Activated naive CD4-positive, alpha-beta T cell treated with anti-CD3 and anti-CD28 coated beads, Interleukin-2, amount 50 U/mL, for 72 hours (primary cell): ENCODE measurements at regions not wholly inside any gene's neighbourhood (a gene's known extent, or its start where the extent isn't known, plus 50 kb on each side); places are given as distances from the start of the nearest gene placed in this dataset.
"Not testable (repeated sequence)": the region's sequence is repeated elsewhere in the genome, so short reads cannot be mapped to it uniquely, and the experiment has no call there.

Source experiments
- ATAC-seq, 2 donors: fragments of 150-1000 bp; cut with Tn5 transposase; 2 replicates each; pipeline ENCODE4 v1.10.0; 2021; ENCODE audit warnings: mild to moderate bottlenecking in 2 of 2, moderate library complexity in 2 of 2
- DNase-seq, 2 donors: peaks; one replicate each; pipeline ENCODE4 v3.0.0; 2021 to 2022; ENCODE audit warnings: low spot score in 2 of 2
- H3K27ac Mint-ChIP-seq, 2 donors: one replicate each; pipeline ENCODE4 v1.8.0; 2022; ENCODE audit warnings: mild to moderate bottlenecking in 2 of 2, mixed read lengths in 2 of 2
- H3K36me3 Mint-ChIP-seq, 2 donors: one replicate each; pipeline ENCODE4 v1.8.0; 2022; ENCODE audit warnings: mixed read lengths in 2 of 2
- H3K9me3 Mint-ChIP-seq, 2 donors: one replicate each; pipeline ENCODE4 v1.8.0; 2022; ENCODE audit warnings: mixed read lengths in 2 of 2

DNA sequence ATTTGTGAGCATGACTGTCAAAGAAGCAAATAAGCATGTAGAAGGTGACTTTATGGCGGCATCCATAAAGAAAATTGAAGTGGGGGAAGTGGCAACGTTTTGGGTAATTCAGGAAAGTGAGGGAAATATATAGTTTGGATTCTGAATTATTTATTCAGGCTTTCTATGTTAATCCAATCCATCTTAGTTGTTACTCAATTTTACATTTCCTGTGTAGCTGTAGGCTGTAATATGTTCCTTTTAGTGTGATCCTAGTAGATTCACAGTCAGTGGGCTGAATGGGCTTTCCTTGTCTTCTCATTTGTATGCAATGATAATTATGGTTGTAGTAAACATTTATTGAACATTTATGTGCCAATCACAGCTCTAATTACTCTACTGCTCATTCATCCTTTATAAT is 654.1 kb downstream of the EDEM1 start:
- H3K27ac Mint-ChIP-seq, result no peak overlapping the region
- DNase-seq (no peak), ATAC-seq (no peak)
- H3K36me3 Mint-ChIP-seq, result no peaks in the 10 kb centered on the region
- peaks cover 0 to 3% of the 10 kb centered on the region in 2 donors for H3K9me3 Mint-ChIP-seq

DNA sequence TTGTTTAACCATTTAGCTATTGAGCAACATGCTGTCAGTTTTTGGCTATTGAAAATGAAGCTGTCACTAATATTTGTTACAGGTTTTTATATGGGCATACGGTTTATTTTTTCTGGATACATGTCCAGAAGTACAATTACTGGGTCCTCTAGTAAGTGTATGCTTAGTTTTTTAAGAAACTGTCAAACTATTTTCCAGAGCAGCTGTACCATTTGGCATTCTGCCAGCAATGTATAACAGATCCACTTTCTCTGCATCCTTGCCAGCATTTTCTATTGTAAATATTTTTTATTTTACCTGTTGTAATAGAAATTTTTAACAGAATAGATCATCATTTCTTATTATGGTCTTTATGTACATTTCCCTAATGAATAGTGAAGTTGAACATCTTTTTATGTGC is 658.8 kb downstream of the EDEM1 start:
- no peak for ATAC-seq
- Mint-ChIP-seq H3K9me3 (no peaks in the 10 kb centered on the region), H3K27ac (no peak overlapping the region), H3K36me3 (no peaks in the 10 kb centered on the region)
- DNase-seq, result no peak

DNA sequence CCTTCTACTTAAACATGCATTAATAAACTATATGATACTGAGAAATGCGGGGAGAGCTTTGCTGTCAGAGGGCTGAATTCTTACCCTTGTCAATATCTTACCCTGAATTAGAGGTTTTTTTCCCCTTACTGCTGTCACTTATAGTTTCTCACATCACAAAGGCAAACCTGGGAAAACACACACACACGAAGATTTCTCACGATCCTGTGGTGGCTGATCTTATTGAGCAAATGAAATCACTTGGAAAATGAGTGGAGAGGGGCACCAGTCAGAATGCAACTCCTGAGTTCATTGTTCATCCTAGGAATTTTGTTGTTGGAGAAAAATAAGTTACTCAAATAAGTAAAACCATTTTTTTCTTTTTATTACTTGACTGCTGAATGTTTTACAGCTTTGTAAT is 673.6 kb downstream of the EDEM1 start:
- Mint-ChIP-seq H3K27ac (no peak overlapping the region), H3K36me3 (no peaks in the 10 kb centered on the region), H3K9me3 (no peaks in the 10 kb centered on the region)
- ATAC-seq, result no peak
- DNase-seq, result no peak

DNA sequence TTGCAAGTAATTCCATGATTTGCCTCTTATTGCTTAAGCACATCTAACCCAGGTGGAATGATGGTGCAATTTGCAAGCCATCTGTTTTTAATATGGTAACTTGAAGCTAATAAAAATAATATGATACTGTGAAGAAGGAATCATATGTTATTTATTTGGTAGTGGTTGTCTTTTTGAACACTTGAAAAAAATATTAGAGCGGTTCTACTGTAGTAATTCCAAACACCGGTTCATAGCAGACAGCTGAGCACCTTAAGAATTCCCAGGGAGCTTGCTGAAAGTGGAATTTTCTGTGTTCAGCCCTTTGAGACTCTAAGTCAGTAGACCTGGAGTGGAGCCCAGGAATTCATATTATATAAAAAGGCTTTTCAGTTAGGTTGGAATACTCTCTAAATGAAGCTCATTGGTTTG is 687.4 kb downstream of the EDEM1 start:
- Mint-ChIP-seq H3K9me3 (peaks cover 0 to 5% of the 10 kb centered on the region in 2 donors), H3K36me3 (no peaks in the 10 kb centered on the region), H3K27ac (no peak overlapping the region)
- no peak for ATAC-seq
- no peak for DNase-seq

DNA sequence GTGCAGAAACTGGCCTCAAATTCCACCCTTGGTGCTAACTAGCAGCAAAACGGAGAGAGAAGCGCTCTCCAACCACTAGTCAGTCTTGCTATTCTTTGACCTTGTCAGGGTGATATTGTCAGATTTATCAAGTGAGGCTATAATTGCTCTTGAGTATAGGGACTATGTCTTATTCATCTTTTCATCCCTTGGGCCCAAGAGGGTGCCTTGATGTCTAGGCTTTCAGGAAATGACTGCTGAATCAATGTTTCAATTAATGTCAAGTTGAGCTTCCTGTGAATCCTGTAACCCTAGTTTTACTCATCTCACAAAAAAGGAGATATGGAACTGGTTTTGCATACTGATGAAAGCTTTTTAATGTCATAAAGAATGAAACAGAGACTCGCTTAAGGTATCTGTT is 701.3 kb downstream of the EDEM1 start:
- no peak overlapping the region for H3K27ac Mint-ChIP-seq
- H3K9me3 Mint-ChIP-seq, result peaks cover 8 to 9% of the 10 kb centered on the region in 2 donors
- ATAC-seq (no peak), DNase-seq (no peak)
- no peaks in the 10 kb centered on the region for H3K36me3 Mint-ChIP-seq

DNA sequence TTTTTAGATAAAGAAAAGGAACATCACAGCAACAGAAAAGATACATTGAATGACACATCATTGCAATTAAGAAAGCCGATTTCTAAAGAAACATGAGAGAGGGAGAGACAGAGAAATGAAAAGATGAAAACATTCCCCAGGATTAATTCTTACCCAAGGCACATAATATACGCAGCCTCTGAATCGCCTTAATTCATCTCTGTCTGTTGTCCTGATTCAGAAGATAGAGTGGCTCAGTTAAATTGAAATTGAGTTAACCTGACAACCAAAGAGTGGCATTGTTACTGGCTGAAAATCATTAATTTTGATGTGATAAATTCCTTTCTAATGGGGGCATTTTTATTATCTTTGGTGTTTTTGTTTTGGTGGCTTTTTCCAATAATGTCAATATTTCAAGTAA is 701.9 kb downstream of the EDEM1 start:
- Mint-ChIP-seq H3K9me3 (peaks cover 8 to 9% of the 10 kb centered on the region in 2 donors), H3K36me3 (no peaks in the 10 kb centered on the region), H3K27ac (no peak overlapping the region)
- no peak for DNase-seq
- no peak for ATAC-seq

DNA sequence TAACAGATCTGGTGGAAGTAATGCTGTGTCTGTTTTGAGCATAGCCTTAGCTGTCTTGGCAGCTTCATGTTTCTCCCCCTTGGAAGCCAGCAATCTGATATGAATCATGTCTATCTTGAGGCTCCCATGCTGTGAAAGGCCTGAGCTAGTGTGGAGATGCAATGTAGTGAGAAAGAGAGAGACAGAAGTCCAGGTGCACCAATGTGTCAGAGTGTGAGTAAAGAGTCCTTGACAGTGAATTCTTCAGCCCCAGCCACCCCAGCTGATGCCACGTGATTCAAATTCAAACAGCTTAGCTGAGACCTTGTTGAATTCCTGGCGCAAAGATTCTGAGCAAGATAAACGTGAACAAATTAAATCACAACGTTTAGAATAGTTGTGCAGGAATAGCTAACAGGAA is 704.2 kb downstream of the EDEM1 start:
- no peak for ATAC-seq
- Mint-ChIP-seq H3K36me3 (no peaks in the 10 kb centered on the region), H3K9me3 (peaks cover 8 to 9% of the 10 kb centered on the region in 2 donors), H3K27ac (no peak overlapping the region)
- DNase-seq, result no peak

DNA sequence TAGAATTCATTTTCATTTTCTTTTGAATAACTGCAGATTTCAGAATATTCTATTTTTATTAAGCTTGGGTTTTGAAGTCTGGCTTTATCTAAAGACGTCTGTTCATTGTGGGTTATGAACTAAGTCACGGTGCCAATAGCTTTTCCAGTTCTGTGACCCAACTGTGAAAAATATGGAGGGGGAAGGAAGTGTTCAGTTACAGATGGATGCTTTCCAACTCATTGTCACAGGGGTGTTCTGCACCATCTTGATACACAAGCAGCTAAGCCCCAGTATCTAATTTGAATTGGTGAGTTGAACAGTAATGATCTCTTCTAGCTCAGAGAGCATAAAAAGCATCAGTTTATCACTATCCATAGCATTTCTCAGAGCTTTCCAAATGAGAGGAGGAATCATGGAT is 710.6 kb downstream of the EDEM1 start:
- H3K27ac Mint-ChIP-seq, result no peak overlapping the region
- no peak for DNase-seq
- ATAC-seq, result no peak

DNA sequence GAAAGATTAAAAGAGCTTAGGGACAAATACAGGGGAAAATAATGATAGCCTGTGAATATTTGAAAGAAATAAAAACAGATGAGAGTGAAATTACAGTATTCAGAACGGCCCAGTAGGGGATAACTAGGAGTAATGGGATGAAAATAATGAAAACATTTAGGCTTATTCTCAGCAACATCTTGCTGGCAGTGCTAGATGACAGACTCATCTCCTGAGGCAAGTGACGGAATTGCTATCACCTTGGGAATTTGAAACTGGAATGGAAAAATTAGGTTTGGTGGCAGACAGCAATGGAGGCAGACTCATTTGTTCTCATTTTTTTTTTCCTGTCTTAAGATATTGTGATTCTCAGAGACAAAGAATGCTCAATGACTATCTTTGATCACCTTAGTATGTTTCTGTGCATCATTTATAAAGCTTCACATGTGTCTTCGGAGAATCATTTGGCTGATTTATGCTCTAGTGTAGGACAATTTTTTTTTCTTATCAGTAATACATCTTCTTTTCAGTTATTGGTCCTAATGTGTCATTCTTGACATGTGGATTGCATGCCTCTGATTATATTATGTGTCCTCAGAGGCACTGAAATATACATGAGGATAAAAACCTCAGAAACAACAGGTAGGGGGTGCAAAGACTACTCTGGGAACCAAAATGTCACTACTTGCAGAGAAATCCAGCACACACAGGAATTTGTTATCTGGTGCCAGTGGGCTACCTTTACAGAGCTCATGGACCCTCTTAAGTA is 711.7 kb downstream of the EDEM1 start:
- DNase-seq (no peak), ATAC-seq (no peak)
- Mint-ChIP-seq H3K27ac (no peak overlapping the region), H3K36me3 (no peaks in the 10 kb centered on the region), H3K9me3 (peaks cover 8 to 9% of the 10 kb centered on the region in 2 donors)

More for the DNA sequence above, 710.6 kb downstream of the EDEM1 start:
- Mint-ChIP-seq H3K9me3 (peaks cover 5 to 6% of the 10 kb centered on the region in 2 donors), H3K36me3 (no peaks in the 10 kb centered on the region)

DNA sequence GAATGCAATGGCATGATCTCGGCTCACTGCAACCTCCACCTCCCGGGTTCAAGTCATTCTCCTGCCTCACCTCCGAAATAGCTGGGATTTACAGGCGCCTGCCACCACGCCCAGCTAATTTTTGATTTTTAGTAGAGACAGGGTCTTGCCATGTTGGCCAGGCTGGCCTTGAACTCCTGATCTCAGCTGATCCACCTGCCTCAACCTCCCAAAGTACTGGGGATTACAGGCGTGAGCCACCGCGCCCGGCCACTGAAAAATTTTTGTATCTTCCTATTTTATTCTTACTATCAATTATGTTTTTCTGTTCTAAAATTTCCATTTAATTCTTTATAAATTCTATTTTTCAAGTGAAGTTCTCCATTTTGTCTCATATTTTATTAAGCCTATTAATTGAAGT is 730.4 kb downstream of the EDEM1 start:
- peaks cover 6 to 8% of the 10 kb centered on the region in 2 donors for H3K9me3 Mint-ChIP-seq
- H3K27ac Mint-ChIP-seq, result no peak overlapping the region
- no peak for DNase-seq
- H3K36me3 Mint-ChIP-seq, result no peaks in the 10 kb centered on the region
- ATAC-seq, result no peak

DNA sequence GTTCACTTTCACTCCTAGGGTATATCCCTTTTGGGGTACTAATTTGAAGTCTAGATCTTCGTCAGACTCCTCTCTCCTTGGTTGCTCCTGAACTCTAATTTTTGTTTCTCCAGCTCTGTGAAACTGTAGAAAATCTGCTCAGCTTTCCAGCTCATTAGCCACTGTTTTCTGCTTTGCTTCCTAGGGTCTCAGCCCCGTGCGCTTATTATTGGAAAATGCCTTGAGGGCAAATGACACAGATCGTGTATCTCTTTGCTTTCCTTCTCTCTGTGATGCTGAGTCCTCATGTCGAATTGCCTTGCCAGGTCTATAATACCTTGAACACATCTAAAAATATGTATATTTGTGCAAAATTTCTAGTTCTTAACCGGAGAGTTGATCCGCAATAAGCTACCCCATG is 731.1 kb downstream of the EDEM1 start:
- DNase-seq, result no peak
- Mint-ChIP-seq H3K36me3 (no peaks in the 10 kb centered on the region), H3K27ac (no peak overlapping the region), H3K9me3 (peaks cover 6 to 8% of the 10 kb centered on the region in 2 donors)
- no peak for ATAC-seq

DNA sequence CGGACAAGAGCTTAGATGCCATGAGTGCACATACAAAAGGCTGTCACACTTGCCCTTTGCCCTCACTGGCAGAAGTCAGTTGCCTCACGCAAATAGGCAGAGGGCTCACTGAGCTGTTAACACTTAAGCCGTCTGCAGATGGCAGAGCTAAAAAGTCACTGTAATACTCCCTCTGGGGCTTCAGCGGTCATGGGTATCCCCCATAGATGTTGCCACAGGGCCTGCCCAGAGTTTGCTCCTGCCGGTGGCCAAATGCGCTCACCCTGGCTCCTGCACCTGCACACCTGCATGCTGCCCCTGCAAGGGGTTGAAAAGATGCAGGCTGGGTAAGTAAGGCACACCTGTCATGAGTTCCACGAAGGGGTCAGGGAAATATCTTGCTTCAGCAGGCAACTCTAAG is 741.5 kb downstream of the EDEM1 start:
- no peaks in the 10 kb centered on the region for H3K36me3 Mint-ChIP-seq
- peaks cover 0 to 6% of the 10 kb centered on the region in 2 donors for H3K9me3 Mint-ChIP-seq
- ATAC-seq (no peak), DNase-seq (no peak)
- no peak overlapping the region for H3K27ac Mint-ChIP-seq

DNA sequence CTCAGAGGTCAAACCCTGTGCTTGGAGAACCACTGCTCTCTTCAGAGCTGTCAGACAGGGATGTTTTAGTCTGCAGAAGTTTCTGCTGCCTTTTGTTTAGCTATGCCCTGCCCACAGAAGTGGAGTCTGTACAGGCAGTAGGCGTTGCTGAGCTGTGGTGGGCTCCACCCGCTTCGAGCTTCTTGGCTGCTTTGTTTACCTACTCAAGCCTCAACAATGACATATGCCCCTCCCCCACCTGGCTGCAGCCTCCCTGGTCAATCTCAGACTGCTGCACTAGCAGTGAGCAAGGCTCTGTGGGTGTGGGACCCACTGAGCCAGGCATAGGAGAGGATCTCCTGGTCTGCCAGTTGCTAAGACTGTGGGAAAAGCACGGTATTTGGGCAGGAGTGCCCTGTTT is 756.6 kb downstream of the EDEM1 start:
- H3K36me3 Mint-ChIP-seq, H3K27ac Mint-ChIP-seq, ATAC-seq, DNase-seq: not testable (repeated sequence)
- H3K9me3 Mint-ChIP-seq, result peaks cover 5 to 21% of the 10 kb centered on the region in 2 donors

DNA sequence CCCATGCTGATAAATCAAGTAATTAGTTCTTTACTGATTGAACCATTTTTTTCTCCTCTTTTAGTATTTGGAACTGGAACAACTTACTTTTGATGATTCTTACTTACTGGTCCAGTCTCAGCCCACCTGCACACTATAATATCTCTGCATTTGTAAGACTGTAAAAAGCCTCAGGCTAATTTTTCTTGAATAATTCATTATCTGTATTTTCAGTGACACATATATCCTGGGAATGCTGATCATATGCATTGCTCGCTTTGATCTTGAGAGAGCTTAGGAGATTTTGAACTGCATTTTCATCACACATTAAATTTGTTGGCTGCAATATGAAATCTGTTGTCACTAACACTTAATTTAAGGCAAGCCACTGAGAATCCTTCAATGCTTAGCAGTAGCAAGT is 760.6 kb downstream of the EDEM1 start:
- Mint-ChIP-seq H3K27ac (no peak overlapping the region), H3K36me3 (no peaks in the 10 kb centered on the region), H3K9me3 (peaks cover 0 to 2% of the 10 kb centered on the region in 2 donors)
- DNase-seq (no peak), ATAC-seq (no peak)

DNA sequence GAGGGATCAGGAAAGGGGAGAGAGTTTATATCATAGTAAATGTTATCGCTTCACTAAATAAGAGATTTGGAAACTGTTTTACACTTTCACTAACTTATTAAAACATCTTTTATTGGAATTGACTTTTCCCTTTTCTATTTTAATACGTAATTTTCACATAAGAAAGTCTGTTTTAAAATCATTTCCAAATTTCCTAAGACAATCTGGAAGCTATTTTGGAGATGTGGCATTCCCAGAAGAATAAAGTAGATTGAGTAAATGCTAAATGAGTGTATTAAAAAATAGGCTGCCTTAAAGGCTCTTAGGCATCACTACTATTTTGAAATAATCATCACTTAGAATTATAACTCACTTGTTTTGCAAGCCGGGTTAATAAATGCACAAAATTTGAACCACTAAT is 763.5 kb downstream of the EDEM1 start:
- DNase-seq (no peak), ATAC-seq (no peak)
- no peak overlapping the region for H3K27ac Mint-ChIP-seq
- peaks cover 0 to 3% of the 10 kb centered on the region in 2 donors for H3K9me3 Mint-ChIP-seq
- no peaks in the 10 kb centered on the region for H3K36me3 Mint-ChIP-seq

DNA sequence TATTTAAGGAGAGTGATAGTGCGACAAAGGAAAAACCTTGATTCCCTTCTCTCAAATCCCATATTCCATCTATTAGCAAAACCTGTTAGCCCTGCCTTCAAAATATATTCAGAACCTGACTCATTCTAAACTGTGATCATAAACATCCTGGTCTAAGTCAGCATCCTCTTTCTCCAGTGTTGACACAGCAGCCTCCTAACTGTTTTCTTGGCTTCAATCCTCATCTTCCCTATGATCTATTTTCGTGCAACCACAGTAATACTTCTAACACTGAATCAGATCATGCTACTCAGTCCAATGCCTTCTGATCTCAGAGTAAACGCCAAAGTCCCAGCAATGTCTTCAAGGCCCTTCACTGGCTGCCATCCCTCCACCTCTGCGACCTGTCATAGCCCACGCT is 785.1 kb downstream of the EDEM1 start:
- ATAC-seq (no peak), DNase-seq (no peak)
- Mint-ChIP-seq H3K36me3 (no peaks in the 10 kb centered on the region), H3K9me3 (peaks cover 11% of the 10 kb centered on the region in 2 donors), H3K27ac (no peak overlapping the region)

DNA sequence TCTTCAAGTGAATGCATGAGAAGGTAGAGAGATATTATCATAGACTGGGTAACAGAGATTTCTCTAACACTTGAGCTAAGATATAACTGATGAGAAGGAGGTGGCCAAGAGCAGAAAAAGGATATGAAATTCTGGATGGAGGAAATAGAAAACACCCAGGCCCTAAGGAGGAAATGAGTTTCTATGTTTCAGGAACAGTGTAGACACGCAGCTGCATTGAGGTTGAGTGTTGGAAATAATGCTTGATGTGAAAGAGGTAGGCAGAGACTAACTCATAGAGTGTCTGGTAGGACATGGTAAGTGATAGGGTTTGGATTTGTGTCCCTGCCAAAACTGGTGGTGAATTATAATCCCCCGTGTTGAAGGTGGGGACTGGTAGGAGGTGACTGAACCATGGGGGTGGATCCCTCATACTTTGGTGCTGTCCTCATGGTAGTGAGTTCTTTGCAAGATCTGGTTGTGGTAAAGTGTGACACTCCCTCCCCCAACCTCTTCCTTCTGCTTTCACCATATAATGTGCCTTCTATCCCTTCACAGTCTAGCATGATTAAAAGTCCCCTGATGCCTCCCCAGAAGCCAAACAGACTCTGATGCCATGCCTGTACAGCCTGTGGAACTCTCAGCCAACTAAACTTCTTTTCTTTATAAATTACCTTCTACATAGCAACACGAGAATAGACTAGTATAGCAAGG is 787.3 kb downstream of the EDEM1 start:
- DNase-seq, result no peak
- no peak for ATAC-seq
- Mint-ChIP-seq H3K27ac (no peak overlapping the region), H3K36me3 (no peaks in the 10 kb centered on the region), H3K9me3 (peaks cover 3 to 4% of the 10 kb centered on the region in 2 donors)

DNA sequence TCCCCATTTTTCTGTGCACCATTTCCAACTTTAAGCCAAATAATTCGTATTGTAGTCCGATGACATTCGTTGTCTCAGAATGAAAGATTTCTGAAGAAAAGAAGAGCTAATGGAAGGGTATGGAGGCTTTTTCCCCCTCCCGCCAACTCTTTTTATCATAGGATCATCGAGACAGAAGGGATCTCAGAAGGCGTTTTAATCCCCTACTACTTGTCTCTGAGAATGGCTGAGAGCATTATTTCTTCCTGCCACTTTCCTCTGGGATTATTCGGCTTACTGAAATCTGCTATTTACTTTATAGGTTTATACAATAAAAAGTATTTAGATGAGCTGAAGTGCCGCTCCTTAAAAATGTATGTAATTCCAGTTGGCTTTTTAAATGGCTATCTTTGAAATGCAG is 789.8 kb downstream of the EDEM1 start:
- no peak for DNase-seq
- ATAC-seq, result no peak
- no peak overlapping the region for H3K27ac Mint-ChIP-seq
- peaks cover 6 to 10% of the 10 kb centered on the region in 2 donors for H3K36me3 Mint-ChIP-seq
- peaks cover 12 to 18% of the 10 kb centered on the region in 2 donors for H3K9me3 Mint-ChIP-seq
